Parathyroid adenoma (tissue), 2 donors: ENCODE measurements at regions not wholly inside any gene's neighbourhood (a gene's known extent, or its start where the extent isn't known, plus 50 kb on each side); places are given as distances from the start of the nearest gene placed in this dataset.
"Not testable (repeated sequence)": the region's sequence is repeated elsewhere in the genome, so short reads cannot be mapped to it uniquely, and the experiment has no call there.

ENCODE experiments used
- H2AFZ ChIP-seq: fragments of 300-600 bp; sonication (generic); one replicate; pipeline ENCODE4 v1.7.0; 2017; ENCODE audit warnings: antibody characterized with exemption, mild to moderate bottlenecking
- H3K27ac ChIP-seq: fragments of 300-600 bp; sonication (generic); one replicate; pipeline ENCODE4 v1.7.0; 2017
- H3K27me3 ChIP-seq: fragments of 300-600 bp; sonication (generic); one replicate; pipeline ENCODE4 v1.7.0; 2017; ENCODE audit warnings: low read length; ENCODE audit not compliant: control insufficient read depth, insufficient read depth
- H3K36me3 ChIP-seq: fragments of 300-600 bp; sonication (generic); one replicate; pipeline ENCODE4 v1.7.0; 2017; ENCODE audit warnings: low read length; ENCODE audit not compliant: control insufficient read depth, insufficient read depth
- H3K4me1 ChIP-seq: fragments of 300-600 bp; sonication (generic); one replicate; pipeline ENCODE4 v1.7.0; 2017; ENCODE audit warnings: control low read depth
- H3K4me2 ChIP-seq: fragments of 300-600 bp; sonication (generic); one replicate; pipeline ENCODE4 v1.7.0; 2017; ENCODE audit warnings: low read length
- H3K4me3 ChIP-seq: fragments of 300-600 bp; sonication (generic); one replicate; pipeline ENCODE4 v1.7.0; 2017; ENCODE audit warnings: low read depth, low read length
- H3K79me2 ChIP-seq: fragments of 300-600 bp; sonication (generic); one replicate; pipeline ENCODE4 v1.7.0; 2017; ENCODE audit warnings: control low read depth
- H3K9ac ChIP-seq: fragments of 300-600 bp; sonication (generic); one replicate; pipeline ENCODE4 v1.7.0; 2017; ENCODE audit warnings: mild to moderate bottlenecking
- H3K9me3 ChIP-seq: fragments of 300-600 bp; sonication (generic); one replicate; pipeline ENCODE4 v1.7.0; 2017; ENCODE audit warnings: low read length; ENCODE audit not compliant: control insufficient read depth
- CTCF ChIP-seq: fragments of 300-600 bp; sonication (generic); IDR thresholded peaks from one replicate; pipeline ENCODE4 v1.7.0; 2017; ENCODE audit warnings: antibody characterized with exemption, mild to moderate bottlenecking
- donor health status: primary hyperparathyroidism.

DNA sequence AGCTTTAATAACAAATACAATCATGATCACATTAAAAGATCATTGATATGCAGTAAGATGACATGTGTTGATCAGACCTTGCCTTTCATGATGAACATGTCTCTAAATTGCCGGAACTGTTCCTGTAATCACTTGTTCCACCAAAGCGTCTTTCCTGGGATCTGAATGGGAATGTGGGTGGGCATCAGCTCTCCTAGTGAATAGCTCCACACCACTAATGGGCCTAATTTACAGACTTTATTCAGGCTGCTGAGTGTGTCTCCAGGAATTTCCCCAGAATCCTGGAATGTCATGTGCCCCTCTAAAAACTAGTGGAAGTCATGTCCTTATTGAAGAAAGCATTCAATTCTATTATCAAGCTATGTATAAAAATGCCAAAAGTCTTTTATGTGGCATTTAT, 765.1 kb upstream of the CTNND2 start:
- no peaks in the 10 kb centered on the region for H3K4me1 ChIP-seq
- H3K9me3 ChIP-seq = no peaks in the 10 kb centered on the region
- no peaks in the 10 kb centered on the region for H3K79me2 ChIP-seq
- no peak overlapping the region for H3K27ac ChIP-seq
- H3K4me2 ChIP-seq = no peak overlapping the region
- no peak for TF ChIP-seq CTCF
- no peaks in the 10 kb centered on the region for H3K36me3 ChIP-seq
- H3K27me3 ChIP-seq = no peaks in the 10 kb centered on the region
- no peak overlapping the region for H3K4me3 ChIP-seq
- H3K9ac ChIP-seq = no peak overlapping the region
- H2AFZ ChIP-seq = no peak overlapping the region

DNA sequence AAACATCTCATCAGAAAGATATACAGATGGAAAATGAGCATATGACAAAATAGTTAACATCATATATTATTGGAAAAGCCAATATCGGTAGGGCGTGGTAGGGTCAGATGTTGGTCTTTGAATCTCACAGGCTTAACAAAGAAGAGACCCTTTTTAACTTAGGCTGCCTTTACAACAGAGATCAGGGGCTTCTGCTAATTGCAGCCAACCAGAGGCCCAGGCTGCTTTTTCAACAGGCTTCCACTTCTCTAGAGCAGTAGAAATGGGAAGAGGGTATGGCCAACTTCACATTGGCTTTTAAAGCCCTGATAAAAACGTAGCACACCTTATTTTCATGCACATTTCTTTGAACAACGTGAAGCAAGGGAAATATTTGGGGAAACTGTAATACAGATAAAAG, 764.3 kb upstream of the CTNND2 start:
- Histone ChIP-seq H3K79me2 (no peaks in the 10 kb centered on the region), H3K4me2 (no peak overlapping the region), H3K4me1 (no peaks in the 10 kb centered on the region), H2AFZ (no peak overlapping the region), H3K4me3 (no peak overlapping the region), H3K9me3 (no peaks in the 10 kb centered on the region), H3K36me3 (no peaks in the 10 kb centered on the region), H3K27me3 (no peaks in the 10 kb centered on the region), H3K27ac (no peak overlapping the region), H3K9ac (no peak overlapping the region)
- TF ChIP-seq CTCF = no peak

DNA sequence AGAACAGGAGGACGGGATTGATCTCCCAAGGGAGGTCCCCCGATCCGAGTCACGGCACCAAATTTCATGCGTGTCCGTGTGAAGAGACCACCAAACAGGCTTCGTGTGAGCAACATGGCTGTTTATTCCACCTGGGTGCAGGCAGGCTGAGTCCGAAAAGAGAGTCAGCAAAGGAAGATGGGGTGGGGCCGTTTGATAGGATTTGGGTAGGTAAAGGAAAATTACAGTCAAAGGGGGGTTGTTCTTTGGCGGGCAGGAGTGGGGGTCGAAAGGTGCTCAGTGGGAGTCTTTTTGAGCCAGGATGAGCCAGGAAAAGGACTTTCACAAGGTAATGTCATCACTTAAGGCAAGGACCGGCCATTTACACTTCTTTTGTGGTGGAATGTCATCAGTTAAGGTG, 763.6 kb upstream of the CTNND2 start:
- not testable (repeated sequence) for H3K4me2 ChIP-seq, H2AFZ ChIP-seq, H3K4me1 ChIP-seq, H3K27me3 ChIP-seq, H3K9ac ChIP-seq, H3K36me3 ChIP-seq, H3K4me3 ChIP-seq, H3K27ac ChIP-seq, H3K79me2 ChIP-seq, H3K9me3 ChIP-seq

- H3K27me3 ChIP-seq, H3K36me3 ChIP-seq, H3K9ac ChIP-seq, H3K27ac ChIP-seq, H3K79me2 ChIP-seq, H3K4me1 ChIP-seq, H3K4me2 ChIP-seq, H3K9me3 ChIP-seq, H2AFZ ChIP-seq, H3K4me3 ChIP-seq: not testable (repeated sequence)
Observed at GRCh38 chr5:12665772-12666171, 761.5 kb upstream of the CTNND2 start.

DNA sequence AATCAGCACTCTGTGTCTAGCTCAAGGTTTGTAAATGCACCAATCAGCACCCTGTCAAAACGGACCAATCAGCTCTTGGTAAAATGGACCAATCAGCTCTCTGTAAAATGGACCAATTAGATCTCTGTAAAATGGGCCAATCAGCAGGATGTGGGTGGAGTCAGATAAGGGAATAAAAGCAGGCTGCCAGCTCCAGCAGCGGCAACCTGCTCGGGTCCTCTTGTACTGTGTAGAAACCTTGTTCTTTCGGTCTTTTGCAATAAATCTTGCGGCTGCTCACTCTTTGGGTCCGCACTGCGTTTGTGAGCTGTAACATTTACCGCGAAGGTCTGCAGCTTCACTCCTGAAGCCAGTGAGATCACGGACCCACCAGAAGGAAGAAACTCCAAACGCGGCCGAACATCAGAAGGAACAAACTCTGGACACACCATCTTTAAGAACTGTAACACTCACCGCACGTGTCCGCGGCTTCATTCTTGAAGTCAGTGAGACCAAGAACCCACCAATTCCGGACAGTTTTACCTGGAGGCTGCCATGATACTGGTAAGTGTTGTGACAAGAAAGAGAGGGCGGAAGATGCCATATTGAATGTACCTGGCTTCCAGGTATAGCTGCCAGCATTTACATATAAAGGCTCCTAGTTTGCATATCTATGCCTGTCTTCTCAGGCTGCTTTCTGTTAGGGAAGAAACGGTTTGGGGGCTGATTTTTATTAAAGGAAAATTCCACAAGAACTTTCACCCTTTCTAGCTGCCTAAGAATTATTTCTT, 758.5 kb upstream of the CTNND2 start:
- Histone ChIP-seq H3K27ac (no peak overlapping the region), H3K4me3 (no peak overlapping the region), H3K27me3 (no peaks in the 10 kb centered on the region), H3K9me3 (no peaks in the 10 kb centered on the region), H3K79me2 (no peaks in the 10 kb centered on the region), H2AFZ (no peak overlapping the region), H3K9ac (no peak overlapping the region), H3K4me1 (no peaks in the 10 kb centered on the region), H3K4me2 (no peak overlapping the region), H3K36me3 (no peaks in the 10 kb centered on the region)
- TF ChIP-seq CTCF = no peak
